SU-DHL-6 (cell line): ENCODE measurements at regions not wholly inside any gene's neighbourhood (a gene's known extent, or its start where the extent isn't known, plus 50 kb on each side); places are given as distances from the start of the nearest gene placed in this dataset.

ENCODE experiments used
- H2AFZ ChIP-seq: fragments of 200-600 bp; sonication (generic); 2 replicates; pipeline ENCODE4 v1.6.1; 2014; ENCODE audit warnings: low read depth, mild to moderate bottlenecking, moderate library complexity, mixed read lengths, antibody characterized with exemption, low read length; ENCODE audit not compliant: severe bottlenecking
- H3F3A ChIP-seq: fragments of 200-600 bp; shearing (Covaris generic); 2 replicates; pipeline ENCODE4 v1.6.0; 2016; ENCODE audit warnings: antibody characterized with exemption, mild to moderate bottlenecking; ENCODE audit not compliant: insufficient read depth
- H3K27ac ChIP-seq: fragments of 200-600 bp; sonication (generic); 2 replicates; pipeline ENCODE4 v1.5.1; 2016; ENCODE audit warnings: low read depth, mild to moderate bottlenecking, low read length, moderate library complexity, mixed read lengths
- H3K27me3 ChIP-seq: fragments of 200-600 bp; sonication (generic), shearing (Covaris generic); 2 replicates; pipeline ENCODE4 v1.6.0; 2014; ENCODE audit warnings: mild to moderate bottlenecking, low read length
- H3K36me3 ChIP-seq: fragments of 200-600 bp; sonication (generic); 2 replicates; pipeline ENCODE4 v1.6.1; 2014; ENCODE audit warnings: mild to moderate bottlenecking, low read length, mixed read lengths
- H3K4me2 ChIP-seq: fragments of 300-600, 200-600 bp; shearing (Covaris generic), sonication (generic); 2 replicates; pipeline ENCODE4 v1.6.0; 2014; ENCODE audit warnings: low read length, low read depth, mild to moderate bottlenecking; ENCODE audit not compliant: poor library complexity, severe bottlenecking
- H3K4me3 ChIP-seq: fragments of 200-600 bp; sonication (generic); 2 replicates; pipeline ENCODE4 v1.5.1; 2014; ENCODE audit warnings: antibody characterized with exemption, low read length, mild to moderate bottlenecking, mixed read lengths; ENCODE audit not compliant: insufficient read depth, poor library complexity, severe bottlenecking
- H3K79me2 ChIP-seq: fragments of 200-600 bp; sonication (generic); 2 replicates; pipeline ENCODE4 v1.6.1; 2014; ENCODE audit warnings: mild to moderate bottlenecking, low read length, moderate library complexity; ENCODE audit not compliant: insufficient read depth
- H3K9ac ChIP-seq: fragments of 200-600 bp; sonication (generic); 2 replicates; pipeline ENCODE4 v1.7.0; 2014; ENCODE audit warnings: mild to moderate bottlenecking, low read length
- H3K9me2 ChIP-seq: fragments of 200-600 bp; sonication (generic); replicated peaks from 2 replicates; pipeline ENCODE4 v1.6.1; 2014; ENCODE audit warnings: low read length; ENCODE audit not compliant: insufficient read depth
- H3K9me3 ChIP-seq: fragments of 200-600 bp; sonication (generic); 2 replicates; pipeline ENCODE4 v1.6.1; 2014; ENCODE audit warnings: low read length, mixed read lengths; ENCODE audit not compliant: insufficient read depth
- H4K20me1 ChIP-seq: fragments of 200-600 bp; sonication (generic); 2 replicates; pipeline ENCODE4 v1.6.1; 2014; ENCODE audit warnings: low read depth, mild to moderate bottlenecking, antibody characterized with exemption, low read length, moderate library complexity, mixed read lengths
- CTCF ChIP-seq: fragments of 200-600 bp; sonication (generic); IDR thresholded peaks from one replicate; pipeline ENCODE4 v1.5.1; 2017; ENCODE audit warnings: antibody characterized with exemption, mild to moderate bottlenecking, low read length, moderate library complexity; ENCODE audit not compliant: insufficient read depth, poor library complexity, severe bottlenecking
- EZH2phosphoT487 ChIP-seq: fragments of 200-600 bp; sonication (generic), shearing (Covaris generic); conservative IDR thresholded peaks from 2 replicates; pipeline ENCODE4 v1.6.1; 2018; ENCODE audit warnings: mild to moderate bottlenecking, antibody characterized with exemption, low read length, moderate library complexity, mixed read lengths

- H3K36me3 ChIP-seq: no peaks in the 10 kb centered on the region
- no peaks in the 10 kb centered on the region for H3K9me2 ChIP-seq
- no peaks in the 10 kb centered on the region for H3F3A ChIP-seq
- no peak overlapping the region for H3K4me2 ChIP-seq
- H3K9me3 ChIP-seq: no peaks in the 10 kb centered on the region
- no peak overlapping the region for H3K9ac ChIP-seq
- H3K79me2 ChIP-seq: no peaks in the 10 kb centered on the region
- H3K27me3 ChIP-seq: no peaks in the 10 kb centered on the region
- H3K27ac ChIP-seq: no peak overlapping the region
- H3K4me3 ChIP-seq: no peak overlapping the region
- no peaks in the 10 kb centered on the region for H4K20me1 ChIP-seq
- no peak overlapping the region for H2AFZ ChIP-seq
- no peak for TF ChIP-seq EZH2phosphoT487
- TF ChIP-seq CTCF: no peak
These were observed 273.4 kb downstream of the TLE3 start for GRCh38 chr15:69824075-69824876.

- H3K9me3 ChIP-seq: no peaks in the 10 kb centered on the region
- no peaks in the 10 kb centered on the region for H3K9me2 ChIP-seq
- no peak overlapping the region for H3K9ac ChIP-seq
- no peak overlapping the region for H3K27ac ChIP-seq
- no peak overlapping the region for H3K4me3 ChIP-seq
- H3K27me3 ChIP-seq: no peaks in the 10 kb centered on the region
- no peaks in the 10 kb centered on the region for H4K20me1 ChIP-seq
- no peak overlapping the region for H3K4me2 ChIP-seq
- H3K36me3 ChIP-seq: no peaks in the 10 kb centered on the region
- H2AFZ ChIP-seq: no peak overlapping the region
- no peaks in the 10 kb centered on the region for H3F3A ChIP-seq
- no peaks in the 10 kb centered on the region for H3K79me2 ChIP-seq
- TF ChIP-seq EZH2phosphoT487 (no peak), CTCF (no peak)
These were observed 272.8 kb downstream of the TLE3 start for GRCh38 chr15:69824877-69825406.

GRCh38 chr15:69825941-69826818, 271.5 kb downstream of the TLE3 start:
- H3K79me2 ChIP-seq: no peaks in the 10 kb centered on the region
- H3K27ac ChIP-seq: no peak overlapping the region
- no peaks in the 10 kb centered on the region for H3F3A ChIP-seq
- H4K20me1 ChIP-seq: no peaks in the 10 kb centered on the region
- H2AFZ ChIP-seq: no peak overlapping the region
- H3K36me3 ChIP-seq: no peaks in the 10 kb centered on the region
- H3K9me3 ChIP-seq: no peaks in the 10 kb centered on the region
- H3K9ac ChIP-seq: no peak overlapping the region
- H3K27me3 ChIP-seq: no peaks in the 10 kb centered on the region
- no peaks in the 10 kb centered on the region for H3K9me2 ChIP-seq
- no peak overlapping the region for H3K4me2 ChIP-seq
- H3K4me3 ChIP-seq: no peak overlapping the region
- TF ChIP-seq CTCF (no peak), EZH2phosphoT487 (no peak)
